Spleen (tissue), 11 donors: ENCODE measurements at regions not wholly inside any gene's neighbourhood (a gene's known extent, or its start where the extent isn't known, plus 50 kb on each side); places are given as distances from the start of the nearest gene placed in this dataset.

Experiments used
- DNase-seq: peaks from one replicate; pipeline ENCODE4 v3.0.0-alpha.2; 2020
- H3K27ac ChIP-seq, 8 donors: fragments of 200-600 bp; sonication (generic) in 7 of 8; 1 replicate in 4 of 8; 2 replicates in 4 of 8; pipeline versions ENCODE4 v1.5.0 to v1.8.0; 2016 to 2021; ENCODE audit warnings: inconsistent platforms in 4 of 8, mild to moderate bottlenecking in 4 of 8, moderate library complexity in 1 of 8
- H3K27me3 ChIP-seq, 7 donors: fragments of 200-600 bp; sonication (generic) in 6 of 7; replicated peaks in 1 of 7; 1 replicate in 4 of 7; 2 replicates in 3 of 7; pipeline versions ENCODE4 v1.5.0 to v1.8.0; 2016 to 2021; ENCODE audit warnings: inconsistent platforms in 3 of 7, mild to moderate bottlenecking in 1 of 7
- H3K36me3 ChIP-seq, 6 donors: fragments of 200-600 bp; sonication (generic) in 5 of 6; 1 replicate in 4 of 6; 2 replicates in 2 of 6; pipeline versions ENCODE4 v1.5.0 to v1.8.0; 2016 to 2021; ENCODE audit warnings: inconsistent platforms in 2 of 6
- H3K4me1 ChIP-seq, 6 donors: fragments of 200-600 bp; sonication (generic) in 5 of 6; 1 replicate in 3 of 6; 2 replicates in 3 of 6; pipeline versions ENCODE4 v1.5.0 to v1.8.0; 2016 to 2021; ENCODE audit warnings: inconsistent platforms in 3 of 6
- H3K4me3 ChIP-seq, 8 donors: fragments of 200-600 bp; sonication (generic) in 7 of 8; 1 replicate in 4 of 8; 2 replicates in 4 of 8; pipeline versions ENCODE4 v1.5.0 to v1.8.0; 2016 to 2021; ENCODE audit warnings: inconsistent platforms in 4 of 8, mild to moderate bottlenecking in 4 of 8, moderate library complexity in 2 of 8
- H3K9me3 ChIP-seq, 8 donors: fragments of 200-600 bp; sonication (generic) in 7 of 8; 1 replicate in 4 of 8; 2 replicates in 4 of 8; pipeline versions ENCODE4 v1.5.0 to v1.8.0; 2016 to 2021; ENCODE audit warnings: inconsistent platforms in 4 of 8
- POLR2A ChIP-seq, 3 donors: fragments of 450-650 bp; IDR thresholded peaks; one replicate each; pipeline ENCODE4 v1.5.1; 2017; ENCODE audit warnings: antibody characterized with exemption in 3 of 3, mild to moderate bottlenecking in 1 of 3
- POLR2AphosphoS5 ChIP-seq, 3 donors: sonication (generic); formaldehyde crosslinking; IDR thresholded peaks; one replicate each; pipeline ENCODE4 v1.5.1; 2017; ENCODE audit warnings: antibody characterized with exemption in 3 of 3
- WGBS, 5 donors: extraction: QIAGEN DNeasy Blood & Tissue Kit in 3 of 5; methylation state at CpG; one replicate each; pipeline versions ENCODE4 v1.1.5 to v1.1.7; 2013 to 2018; 5-methylcytosine and 5-hydroxymethylcytosine counted together
- intact Hi-C: fragments of 100-400 bp; cut with DNase I; formaldehyde crosslinking; loops from one replicate; pipeline ENCODE4 v1.15.0; 2023; ENCODE audit warnings: low total_unique reads
- TF ChIP-seq, protein P1 (sequence below), 11 experiments: fragments of 200-600 bp in 7 of 11; fragments of 450-650 bp in 4 of 11; sonication (generic) in 4 of 11; IDR thresholded peaks in 8 of 11; conservative IDR thresholded peaks in 3 of 11; 1 replicate in 7 of 11; 2 replicates in 4 of 11; pipeline versions ENCODE4 v1.4.0 to v1.8.0; 2016 to 2021; ENCODE audit warnings: antibody characterized with exemption in 11 of 11, inconsistent platforms in 4 of 11, mild to moderate bottlenecking in 1 of 11
- donor health status: healthy with polysubstance abuse.
- donor health status: DM: no; HTN: no; CAD: no; lungs with moderate emphysema.
- donor health status: DM: no; HTN: no; CAD: no.
- donor health status: Bipolar disorder and iron deficiency.
- donor health status: healthy.
- donor health status: DM: no; HTN: no; CAD: no.
- donor health status: DM: yes; HTN: yes; CAD: no.

DNA sequence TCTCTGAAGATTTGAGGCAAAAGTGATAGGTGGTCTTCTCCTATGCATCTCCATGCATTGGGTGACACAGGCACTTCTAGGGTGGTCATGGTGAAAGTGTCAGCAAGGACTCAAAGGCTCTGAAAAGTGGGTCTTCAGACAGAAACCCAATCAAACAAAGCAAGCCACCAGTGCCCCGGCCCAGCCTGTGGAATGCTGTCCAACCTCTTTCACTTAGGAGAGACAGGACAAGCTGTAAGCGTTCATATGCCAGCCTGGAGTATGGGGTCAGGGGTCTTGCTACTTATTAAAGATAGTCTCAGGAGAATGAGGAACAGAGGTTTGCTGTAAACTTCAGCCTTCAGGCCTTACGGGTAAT, 324.5 kb downstream of the GADD45G start:
- Histone ChIP-seq H3K27me3 (peaks cover 0 to 5% (median 0%) of the 10 kb centered on the region in 7 donors), H3K27ac (peak overlapping the region in 1 of 8 donors; percentile 33), H3K9me3 (no peaks in the 10 kb centered on the region), H3K4me1 (peaks cover 5 to 18% (median 12%) of the 10 kb centered on the region in 6 donors), H3K4me3 (no peak overlapping the region), H3K36me3 (no peaks in the 10 kb centered on the region)
- TF ChIP-seq POLR2AphosphoS5 (IDR thresholded peaks at IDR 0.05), result no peak
- TF ChIP-seq, protein P1, sequence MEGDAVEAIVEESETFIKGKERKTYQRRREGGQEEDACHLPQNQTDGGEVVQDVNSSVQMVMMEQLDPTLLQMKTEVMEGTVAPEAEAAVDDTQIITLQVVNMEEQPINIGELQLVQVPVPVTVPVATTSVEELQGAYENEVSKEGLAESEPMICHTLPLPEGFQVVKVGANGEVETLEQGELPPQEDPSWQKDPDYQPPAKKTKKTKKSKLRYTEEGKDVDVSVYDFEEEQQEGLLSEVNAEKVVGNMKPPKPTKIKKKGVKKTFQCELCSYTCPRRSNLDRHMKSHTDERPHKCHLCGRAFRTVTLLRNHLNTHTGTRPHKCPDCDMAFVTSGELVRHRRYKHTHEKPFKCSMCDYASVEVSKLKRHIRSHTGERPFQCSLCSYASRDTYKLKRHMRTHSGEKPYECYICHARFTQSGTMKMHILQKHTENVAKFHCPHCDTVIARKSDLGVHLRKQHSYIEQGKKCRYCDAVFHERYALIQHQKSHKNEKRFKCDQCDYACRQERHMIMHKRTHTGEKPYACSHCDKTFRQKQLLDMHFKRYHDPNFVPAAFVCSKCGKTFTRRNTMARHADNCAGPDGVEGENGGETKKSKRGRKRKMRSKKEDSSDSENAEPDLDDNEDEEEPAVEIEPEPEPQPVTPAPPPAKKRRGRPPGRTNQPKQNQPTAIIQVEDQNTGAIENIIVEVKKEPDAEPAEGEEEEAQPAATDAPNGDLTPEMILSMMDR (IDR thresholded peaks at IDR 0.05 in 8 of 11, conservative IDR thresholded peaks at IDR 0.05 in 3 of 11), result no peak
- no peak for TF ChIP-seq POLR2A (IDR thresholded peaks at IDR 0.05)
- intact Hi-C loops, result no loop called here
- WGBS, 5 donors, result 83 to 97% (median 87%) methylated on average over 3 of the region's 3 CpGs
- no peak for DNase-seq

- intact Hi-C loops, result no loop called here
- no peak for DNase-seq
- 32 to 42% (median 35%) methylated on average over 9 of the region's 9 CpGs for WGBS, 5 donors
Observed at GRCh38 chr9:89929673-89930480, 325.1 kb downstream of the GADD45G start.

DNA sequence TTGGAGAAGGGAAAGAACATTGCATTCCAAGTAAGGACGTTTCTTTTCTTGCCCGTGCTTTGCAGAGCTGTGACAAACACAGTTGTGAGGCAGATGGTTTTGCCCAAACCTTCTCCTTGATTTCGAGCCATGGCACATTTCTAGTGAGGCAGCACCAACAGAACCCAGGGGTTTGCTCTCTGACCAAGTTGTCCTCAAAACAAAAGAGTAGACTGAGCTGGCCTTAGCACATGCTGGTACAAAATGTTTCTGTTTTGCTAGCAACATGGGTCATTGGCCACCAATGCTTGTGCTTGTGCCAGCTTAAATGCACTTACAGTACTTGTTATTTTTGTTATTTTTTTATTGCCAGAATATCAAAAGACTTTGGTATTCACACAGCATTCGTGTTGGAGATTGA, 328.8 kb downstream of the GADD45G start:
- H3K36me3 ChIP-seq, result no peaks in the 10 kb centered on the region
- H3K4me1 ChIP-seq, result peaks cover 5 to 18% (median 10%) of the 10 kb centered on the region in 6 donors
- no peak overlapping the region for H3K27ac ChIP-seq
- DNase-seq, result no peak
- H3K9me3 ChIP-seq, result no peaks in the 10 kb centered on the region
- H3K27me3 ChIP-seq, result no peaks in the 10 kb centered on the region
- H3K4me3 ChIP-seq, result no peak overlapping the region
- intact Hi-C loops, result no loop called here
- TF ChIP-seq POLR2A (IDR thresholded peaks at IDR 0.05), result no peak
- TF ChIP-seq, protein P1 (IDR thresholded peaks at IDR 0.05 in 8 of 11, conservative IDR thresholded peaks at IDR 0.05 in 3 of 11), result no peak
- no peak for TF ChIP-seq POLR2AphosphoS5 (IDR thresholded peaks at IDR 0.05)
- 71 to 89% (median 81%) methylated on average over 4 of the region's 4 CpGs for WGBS, 5 donors

More at GRCh38 chr9:89929673-89930480, 325.1 kb downstream of the GADD45G start:
- Histone ChIP-seq H3K9me3 (no peaks in the 10 kb centered on the region), H3K27ac (peak overlapping the region in 4 of 8 donors; percentile 14 to 33 (median 18)), H3K4me3 (no peak overlapping the region), H3K4me1 (peaks cover 5 to 18% (median 10%) of the 10 kb centered on the region in 6 donors), H3K36me3 (no peaks in the 10 kb centered on the region), H3K27me3 (peaks cover 0 to 5% (median 0%) of the 10 kb centered on the region in 7 donors)
- TF ChIP-seq POLR2A (IDR thresholded peaks at IDR 0.05) (no peak), POLR2AphosphoS5 (IDR thresholded peaks at IDR 0.05) (peak in 2 of 3 donors; percentile 33 to 52)

GRCh38 chr9:89935115-89935514, 330.3 kb downstream of the GADD45G start:
- DNase-seq, result no peak
- intact Hi-C loops, result no loop called here
- Histone ChIP-seq H3K4me1 (peaks cover 0 to 7% (median 4%) of the 10 kb centered on the region in 6 donors), H3K36me3 (no peaks in the 10 kb centered on the region), H3K4me3 (no peak overlapping the region), H3K27ac (no peak overlapping the region), H3K27me3 (peaks cover 0 to 9% (median 0%) of the 10 kb centered on the region in 7 donors), H3K9me3 (no peaks in the 10 kb centered on the region)
- 89 to 94% (median 92%) methylated on average over 6 of the region's 6 CpGs for WGBS, 5 donors
- TF ChIP-seq, protein P1 (IDR thresholded peaks at IDR 0.05 in 8 of 11, conservative IDR thresholded peaks at IDR 0.05 in 3 of 11), result no peak
- TF ChIP-seq POLR2AphosphoS5 (IDR thresholded peaks at IDR 0.05), result no peak
- no peak for TF ChIP-seq POLR2A (IDR thresholded peaks at IDR 0.05)
